Fibroblast of the aortic adventitia (primary cell): ENCODE measurements at regions not wholly inside any gene's neighbourhood (a gene's known extent, or its start where the extent isn't known, plus 50 kb on each side); places are given as distances from the start of the nearest gene placed in this dataset.

Experiments
- DNase-seq: peaks from one replicate; pipeline ENCODE4 v3.0.0-alpha.2; 2010; ENCODE audit warnings: low read depth
- H3K4me3 ChIP-seq: 2 replicates; pipeline ENCODE4 v1.5.1; 2011; ENCODE audit warnings: low read depth, mild to moderate bottlenecking, control low read depth, low read length, moderate library complexity
- TF ChIP-seq, protein P1 (sequence below): IDR thresholded peaks from 2 replicates; pipeline ENCODE4 v1.5.1; 2011; ENCODE audit warnings: mild to moderate bottlenecking, low read length, control low read depth, inconsistent platforms; ENCODE audit not compliant: insufficient read depth

- TF ChIP-seq, protein P1, sequence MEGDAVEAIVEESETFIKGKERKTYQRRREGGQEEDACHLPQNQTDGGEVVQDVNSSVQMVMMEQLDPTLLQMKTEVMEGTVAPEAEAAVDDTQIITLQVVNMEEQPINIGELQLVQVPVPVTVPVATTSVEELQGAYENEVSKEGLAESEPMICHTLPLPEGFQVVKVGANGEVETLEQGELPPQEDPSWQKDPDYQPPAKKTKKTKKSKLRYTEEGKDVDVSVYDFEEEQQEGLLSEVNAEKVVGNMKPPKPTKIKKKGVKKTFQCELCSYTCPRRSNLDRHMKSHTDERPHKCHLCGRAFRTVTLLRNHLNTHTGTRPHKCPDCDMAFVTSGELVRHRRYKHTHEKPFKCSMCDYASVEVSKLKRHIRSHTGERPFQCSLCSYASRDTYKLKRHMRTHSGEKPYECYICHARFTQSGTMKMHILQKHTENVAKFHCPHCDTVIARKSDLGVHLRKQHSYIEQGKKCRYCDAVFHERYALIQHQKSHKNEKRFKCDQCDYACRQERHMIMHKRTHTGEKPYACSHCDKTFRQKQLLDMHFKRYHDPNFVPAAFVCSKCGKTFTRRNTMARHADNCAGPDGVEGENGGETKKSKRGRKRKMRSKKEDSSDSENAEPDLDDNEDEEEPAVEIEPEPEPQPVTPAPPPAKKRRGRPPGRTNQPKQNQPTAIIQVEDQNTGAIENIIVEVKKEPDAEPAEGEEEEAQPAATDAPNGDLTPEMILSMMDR = no peak
- H3K4me3 ChIP-seq = no peak overlapping the region
- no peak for DNase-seq
Observed at GRCh38 chr4:141565379-141566089, 70.8 kb upstream of the IL15 start.

DNA sequence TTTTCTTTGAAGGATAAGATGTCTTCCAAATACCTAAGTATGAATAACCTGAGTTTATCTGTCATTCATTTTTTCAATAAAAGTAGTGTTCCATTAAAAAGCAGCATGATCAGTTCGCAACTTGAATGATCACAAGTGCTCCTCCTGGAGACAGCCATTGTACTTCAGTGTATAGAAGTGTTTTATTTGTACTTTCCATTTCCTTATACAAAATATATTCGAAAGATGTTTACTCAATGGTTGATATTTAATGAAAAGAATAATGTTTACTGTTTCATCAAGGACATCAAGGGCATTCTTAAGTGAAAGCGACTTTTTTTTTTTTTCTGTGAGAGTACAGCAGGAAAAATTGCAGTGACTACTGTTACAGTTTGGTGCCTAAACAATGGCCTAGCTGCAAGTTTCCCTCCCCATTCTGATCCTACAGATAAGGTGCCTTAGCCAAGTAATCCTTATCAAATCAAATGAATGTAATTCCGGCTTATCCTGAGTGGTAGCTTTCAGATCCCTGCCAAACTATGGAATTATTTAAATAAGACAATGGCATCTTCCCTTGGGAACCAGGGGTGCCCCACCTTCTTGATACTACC lies 69.0 kb upstream of the IL15 start:
- H3K4me3 ChIP-seq = no peak overlapping the region
- no peak for DNase-seq
- TF ChIP-seq, protein P1 = no peak

DNA sequence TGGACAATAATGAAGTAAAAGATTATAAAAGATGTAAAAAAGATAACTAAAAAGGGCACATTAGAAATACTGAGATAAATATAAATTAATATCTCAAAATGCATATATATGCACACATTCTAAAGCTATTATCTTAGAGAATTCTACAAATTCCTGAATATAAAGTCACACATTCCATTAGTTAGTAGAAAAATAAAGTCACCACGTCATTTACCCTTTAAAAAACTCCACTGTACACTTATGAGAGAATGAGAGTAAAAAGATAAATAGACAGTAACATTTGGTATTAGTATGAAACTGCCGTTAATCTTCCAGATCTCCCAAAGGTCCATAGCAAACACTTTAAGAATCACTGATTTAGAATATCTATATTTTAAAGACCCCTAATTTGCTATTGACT lies 67.2 kb upstream of the IL15 start:
- H3K4me3 ChIP-seq = no peak overlapping the region
- TF ChIP-seq, protein P1 = no peak
- DNase-seq = peak; percentile 58

- DNase-seq = no peak
- TF ChIP-seq, protein P1 = no peak
- no peak overlapping the region for H3K4me3 ChIP-seq
Observed at GRCh38 chr4:141570290-141570689, 66.1 kb upstream of the IL15 start.

- DNase-seq = peak; percentile 45
- TF ChIP-seq, protein P1 = no peak
- H3K4me3 ChIP-seq = no peak overlapping the region
Observed at GRCh38 chr4:141571362-141571761, 65.0 kb upstream of the IL15 start.

GRCh38 chr4:141571793-141572192 lies 64.6 kb upstream of the IL15 start:
- TF ChIP-seq, protein P1 = no peak
- DNase-seq = no peak

More at GRCh38 chr4:141571793-141572192, 64.6 kb upstream of the IL15 start:
- H3K4me3 ChIP-seq = no peak overlapping the region
